NCI-H2081 treated with DMSO at 0.1 percent for 48 hours (cell line): ENCODE measurements at regions not wholly inside any gene's neighbourhood (a gene's known extent, or its start where the extent isn't known, plus 50 kb on each side); places are given as distances from the start of the nearest gene placed in this dataset.

Experiments used
- DNase-seq: peaks from one replicate; lab custom pipeline; 2025; lab: John Stamatoyannopoulos, UW

GRCh38 chr4:35965300-35965699 is 279.0 kb downstream of the ARAP2 start:
- no peak for DNase-seq

- no peak for DNase-seq
Measured at GRCh38 chr4:35966566-35966965, 277.7 kb downstream of the ARAP2 start.

DNA sequence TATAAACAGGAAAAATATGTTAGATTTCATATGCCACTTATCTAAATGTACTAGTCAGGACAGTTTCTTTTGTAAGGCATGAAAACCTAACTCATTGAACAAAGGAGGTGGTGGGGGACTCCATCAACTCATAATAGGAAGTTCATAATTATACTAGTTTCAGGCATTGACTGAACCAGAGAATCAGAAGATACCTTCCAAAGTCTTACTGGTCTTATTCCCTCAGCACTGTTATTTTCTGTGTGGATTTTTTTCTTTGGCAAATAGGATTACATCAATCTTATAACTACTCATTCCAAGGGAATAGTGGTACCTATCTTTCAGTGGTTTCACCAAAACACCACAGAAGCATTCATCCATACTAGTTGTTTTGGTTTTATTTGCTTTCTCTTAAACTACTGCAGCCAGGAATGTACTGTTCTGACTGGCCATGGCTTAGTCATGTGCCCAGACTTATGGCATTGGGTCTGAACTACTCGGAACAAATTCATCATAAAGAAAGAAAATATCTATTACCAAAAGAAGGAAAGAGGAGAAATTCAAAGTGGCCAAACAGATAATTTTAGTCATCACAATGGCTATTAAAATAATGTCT is 273.9 kb downstream of the ARAP2 start:
- DNase-seq = no peak

GRCh38 chr4:35972814-35973213 is 271.5 kb downstream of the ARAP2 start:
- DNase-seq = no peak

GRCh38 chr4:35975617-35976355 is 268.5 kb downstream of the ARAP2 start:
- DNase-seq = no peak

DNA sequence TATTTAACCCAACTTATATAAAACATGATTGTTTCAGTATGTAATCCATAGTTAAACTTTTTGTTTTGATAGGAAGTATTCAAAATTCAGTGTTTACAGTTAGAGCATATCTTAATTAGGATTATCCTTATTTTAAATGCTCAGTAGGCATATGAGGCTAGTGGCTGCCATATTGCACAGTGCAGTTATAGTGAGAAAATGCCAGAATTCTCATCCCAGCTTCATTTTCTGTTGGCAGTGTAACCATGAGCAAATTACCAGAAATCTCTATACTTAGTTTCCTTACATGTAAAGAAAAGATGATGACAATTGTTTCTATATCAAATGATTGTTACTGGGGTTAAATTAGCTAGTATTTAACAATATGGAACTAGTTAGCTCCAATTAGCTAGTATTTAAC is 265.8 kb downstream of the ARAP2 start:
- DNase-seq = no peak

GRCh38 chr4:35982318-35982717 is 262.0 kb downstream of the ARAP2 start:
- DNase-seq = no peak

DNA sequence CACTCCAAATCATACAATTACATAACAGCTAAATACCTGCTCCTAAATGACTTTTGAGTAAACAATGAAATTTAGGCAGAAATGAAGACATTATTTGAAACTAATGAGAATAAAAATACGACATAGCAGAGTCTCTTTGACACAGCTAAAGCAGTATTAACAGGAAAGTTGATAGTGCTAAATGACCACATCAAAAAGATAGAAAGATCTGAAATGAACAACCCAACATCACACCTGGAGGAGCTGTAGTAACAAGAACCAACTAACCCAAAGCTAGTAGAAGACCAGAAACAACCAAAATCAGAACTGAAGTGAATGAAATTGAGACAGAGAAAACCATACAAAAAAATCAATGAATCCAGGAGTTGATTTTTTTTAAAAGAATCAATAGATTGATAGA is 257.8 kb downstream of the ARAP2 start:
- no peak for DNase-seq

GRCh38 chr4:35993606-35994005 is 250.7 kb downstream of the ARAP2 start:
- no peak for DNase-seq

DNA sequence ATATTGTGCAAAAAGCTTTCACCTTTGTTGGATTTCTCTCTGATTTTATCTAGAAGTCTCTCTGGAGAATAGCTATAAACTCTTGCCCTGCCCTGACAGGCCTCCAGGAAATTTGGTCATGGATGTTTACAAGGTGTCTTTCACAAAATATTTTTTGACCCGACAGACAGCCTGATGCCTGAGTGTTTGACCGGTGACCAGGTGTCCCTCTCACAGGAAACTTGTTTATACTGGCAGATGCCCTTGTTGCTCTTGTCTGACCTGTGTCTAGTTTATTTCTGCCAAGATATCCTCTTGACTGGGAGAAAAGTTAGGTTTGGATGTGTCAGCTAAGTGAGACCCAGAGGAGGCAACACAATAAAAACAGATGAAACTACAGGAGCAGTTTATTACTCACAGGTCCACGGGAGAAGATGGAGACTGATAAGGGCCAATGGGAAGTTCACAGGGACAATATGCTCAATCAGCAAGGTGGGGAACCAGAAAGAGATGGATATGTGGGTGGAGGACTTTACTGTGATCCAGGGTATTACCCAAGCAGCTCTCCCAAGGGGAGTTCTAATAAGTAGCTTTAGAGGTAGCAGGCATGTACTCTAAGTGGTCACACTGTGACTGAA is 243.3 kb downstream of the ARAP2 start:
- no peak for DNase-seq

DNA sequence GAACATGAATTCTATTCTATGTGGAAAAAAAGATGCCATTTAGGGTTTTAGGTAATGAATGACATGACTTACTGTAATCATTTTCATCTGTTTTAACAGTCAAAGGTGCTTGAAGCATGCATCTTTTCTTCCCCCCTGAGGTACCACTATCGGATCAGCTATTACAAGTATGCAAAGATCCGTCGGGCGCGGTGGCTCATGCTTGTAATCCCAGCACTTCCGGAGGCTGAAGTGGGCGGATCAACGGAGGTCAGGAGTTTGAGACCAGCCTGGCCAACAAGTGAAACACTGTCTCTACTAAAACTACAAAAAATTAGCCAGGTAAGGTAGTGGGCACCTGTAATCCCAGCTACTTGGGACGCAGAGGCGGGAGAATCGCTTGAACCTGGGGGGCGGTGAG is 241.3 kb downstream of the ARAP2 start:
- no peak for DNase-seq

GRCh38 chr4:36004204-36004851 is 240.0 kb downstream of the ARAP2 start:
- no peak for DNase-seq

DNA sequence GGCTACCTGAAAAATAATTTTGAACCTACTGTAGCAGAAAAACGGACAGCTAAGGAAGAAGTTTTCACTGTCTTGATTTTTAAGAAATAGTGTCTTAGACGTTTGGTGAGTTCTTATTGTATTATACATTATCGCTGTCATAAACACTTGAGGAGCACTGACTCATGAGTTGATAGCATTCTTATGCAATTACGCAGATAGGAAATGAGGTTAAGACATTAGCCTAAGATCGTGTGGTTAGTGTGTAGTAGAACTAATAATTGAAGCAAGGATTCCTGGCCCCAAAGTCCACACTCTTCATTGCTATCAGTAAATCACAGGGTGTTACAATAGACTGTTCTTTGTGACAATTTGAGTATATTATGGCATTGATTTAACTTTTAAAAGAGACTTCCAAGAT is 238.1 kb downstream of the ARAP2 start:
- no peak for DNase-seq

DNA sequence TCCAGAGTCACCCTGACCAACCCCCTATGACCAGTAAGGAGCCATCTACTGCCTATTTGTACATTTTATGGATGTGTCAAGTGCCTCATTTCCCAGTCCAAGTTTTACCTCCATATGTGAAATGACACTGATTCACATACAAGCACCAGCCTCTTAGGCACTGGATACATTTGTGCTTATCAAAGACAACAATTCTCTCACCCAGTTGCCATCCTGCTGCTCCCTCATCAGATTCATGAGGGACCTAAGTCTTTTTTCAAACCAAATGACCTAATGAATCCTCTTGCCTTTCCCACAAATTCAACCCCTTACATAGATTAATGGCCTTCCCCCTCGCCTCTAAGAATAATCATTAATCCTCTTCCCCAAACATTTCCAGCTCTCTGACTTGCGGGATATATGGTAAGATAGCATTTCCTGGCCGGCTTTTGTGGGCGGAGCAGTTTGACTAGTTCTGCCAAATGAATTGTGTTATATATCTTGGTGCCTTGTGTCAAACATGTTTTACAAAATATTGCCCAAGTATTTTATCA is 233.9 kb downstream of the ARAP2 start:
- DNase-seq = no peak

GRCh38 chr4:36011381-36011780 is 232.9 kb downstream of the ARAP2 start:
- DNase-seq = no peak

- DNase-seq = no peak
Measured at GRCh38 chr4:36012503-36012902, 231.8 kb downstream of the ARAP2 start.

DNA sequence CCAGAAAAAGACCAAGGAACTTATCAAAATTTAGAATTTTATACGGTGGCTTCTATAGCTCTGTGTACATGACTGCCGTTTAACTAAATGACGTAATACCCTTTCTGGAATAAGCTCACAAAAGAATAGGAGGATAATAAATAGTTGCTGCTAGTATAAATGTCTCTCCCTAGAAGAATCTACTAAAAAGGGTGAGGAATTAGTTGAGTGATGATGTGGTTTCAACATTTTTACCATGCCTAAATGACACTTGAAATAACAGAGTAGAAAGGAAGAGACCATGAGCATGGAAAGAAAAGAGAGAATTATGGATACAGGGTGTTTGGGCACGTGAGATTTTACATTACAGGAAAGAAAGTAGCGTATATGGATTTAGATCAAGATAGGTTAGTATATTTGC is 231.1 kb downstream of the ARAP2 start:
- no peak for DNase-seq
